ENCODE measurements at regions not wholly inside any gene's neighbourhood (a gene's known extent, or its start where the extent isn't known, plus 50 kb on each side); places are given as distances from the start of the nearest gene placed in this dataset.

GRCh38 chr10:90598513-90598912 is 259.3 kb downstream of the HTR7 start:
- TF ChIP-seq POLR2A (IDR thresholded peaks at IDR 0.05) (no peak), CTCF (IDR thresholded peaks at IDR 0.05) (no peak)

All from heart left ventricle (tissue), 13 donors.